ENCODE measurements at regions not wholly inside any gene's neighbourhood (a gene's known extent, or its start where the extent isn't known, plus 50 kb on each side); places are given as distances from the start of the nearest gene placed in this dataset.

DNA sequence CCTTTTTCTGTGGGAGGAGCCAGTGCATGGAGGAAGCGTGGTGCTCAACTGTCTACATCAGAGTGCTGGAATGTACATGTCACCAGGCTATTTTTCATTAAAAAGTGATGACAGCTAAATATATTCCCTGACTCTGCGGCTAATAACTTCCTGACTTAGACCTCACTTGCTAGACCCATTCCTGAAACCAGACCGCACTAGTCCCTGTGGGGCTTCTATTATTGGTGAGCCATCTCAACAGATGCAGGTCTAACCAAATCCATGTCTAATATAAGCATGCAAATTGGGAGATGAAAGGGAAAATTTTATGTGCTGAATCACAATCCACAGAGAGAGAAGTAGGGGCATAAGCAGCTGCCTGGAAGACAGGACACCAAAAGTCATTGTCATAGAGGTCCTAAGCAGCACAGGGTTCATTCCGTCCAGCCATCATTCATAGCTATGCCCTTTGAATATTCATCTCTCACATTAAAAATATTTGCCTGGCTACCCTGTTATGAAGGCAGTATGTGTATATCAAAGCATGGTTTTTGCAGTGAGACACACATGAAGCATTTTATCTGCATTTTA, 110.9 kb upstream of the BLID start:
- DNase-seq (ENCODE audit: low read depth), result no peak
- TF ChIP-seq, protein P1, sequence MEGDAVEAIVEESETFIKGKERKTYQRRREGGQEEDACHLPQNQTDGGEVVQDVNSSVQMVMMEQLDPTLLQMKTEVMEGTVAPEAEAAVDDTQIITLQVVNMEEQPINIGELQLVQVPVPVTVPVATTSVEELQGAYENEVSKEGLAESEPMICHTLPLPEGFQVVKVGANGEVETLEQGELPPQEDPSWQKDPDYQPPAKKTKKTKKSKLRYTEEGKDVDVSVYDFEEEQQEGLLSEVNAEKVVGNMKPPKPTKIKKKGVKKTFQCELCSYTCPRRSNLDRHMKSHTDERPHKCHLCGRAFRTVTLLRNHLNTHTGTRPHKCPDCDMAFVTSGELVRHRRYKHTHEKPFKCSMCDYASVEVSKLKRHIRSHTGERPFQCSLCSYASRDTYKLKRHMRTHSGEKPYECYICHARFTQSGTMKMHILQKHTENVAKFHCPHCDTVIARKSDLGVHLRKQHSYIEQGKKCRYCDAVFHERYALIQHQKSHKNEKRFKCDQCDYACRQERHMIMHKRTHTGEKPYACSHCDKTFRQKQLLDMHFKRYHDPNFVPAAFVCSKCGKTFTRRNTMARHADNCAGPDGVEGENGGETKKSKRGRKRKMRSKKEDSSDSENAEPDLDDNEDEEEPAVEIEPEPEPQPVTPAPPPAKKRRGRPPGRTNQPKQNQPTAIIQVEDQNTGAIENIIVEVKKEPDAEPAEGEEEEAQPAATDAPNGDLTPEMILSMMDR (IDR thresholded peaks at IDR 0.05; ENCODE audit: control insufficient read depth, extremely low read depth, insufficient read depth), result no peak

DNA sequence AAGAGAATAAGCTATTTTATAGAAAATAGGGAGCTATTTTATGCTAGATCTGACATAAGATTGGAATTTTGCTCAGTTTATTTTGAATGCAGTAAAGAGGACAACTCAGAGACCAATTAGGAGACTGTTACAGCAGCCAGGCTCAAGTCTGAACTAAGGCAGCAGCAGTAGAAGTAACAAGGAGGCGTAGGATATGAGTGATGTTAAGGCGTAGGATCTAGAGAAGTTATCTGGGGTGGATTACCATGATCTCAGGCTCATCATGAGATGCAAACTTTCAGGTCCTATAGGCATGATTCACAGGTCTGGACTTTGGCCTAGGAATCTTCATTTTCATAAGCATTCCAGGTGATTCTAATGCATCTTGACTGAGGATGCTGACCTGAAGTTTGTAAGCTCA, 108.9 kb upstream of the BLID start:
- H3K4me3 ChIP-seq (ENCODE audit: low read depth, low read length), result no peak overlapping the region
- TF ChIP-seq, protein P1 (IDR thresholded peaks at IDR 0.05; ENCODE audit: control insufficient read depth, extremely low read depth, insufficient read depth), result no peak
- no peak for DNase-seq (ENCODE audit: low read depth)

More for the DNA sequence above, 110.9 kb upstream of the BLID start:
- H3K4me3 ChIP-seq (ENCODE audit: low read depth, low read length), result no peak overlapping the region

DNA sequence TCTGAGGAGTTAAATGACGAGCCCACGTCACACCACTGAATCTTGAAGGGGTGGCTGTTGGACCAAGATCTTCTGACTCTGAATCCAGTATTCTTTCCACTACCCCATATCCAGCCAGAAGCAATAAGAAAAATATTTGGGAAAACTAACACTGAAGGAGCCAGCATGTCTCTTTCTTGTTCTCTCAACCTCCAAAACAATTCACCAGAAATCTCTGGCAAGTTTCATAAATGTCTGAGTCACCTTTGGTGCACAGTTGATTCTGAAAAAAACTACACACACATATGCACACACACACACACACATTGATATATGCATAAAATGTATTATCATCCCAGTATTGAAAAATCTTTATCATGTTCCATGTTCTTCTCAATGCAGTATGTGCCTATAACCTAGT, 104.3 kb upstream of the BLID start:
- TF ChIP-seq, protein P1 (IDR thresholded peaks at IDR 0.05; ENCODE audit: control insufficient read depth, extremely low read depth, insufficient read depth), result no peak
- H3K4me3 ChIP-seq (ENCODE audit: low read depth, low read length), result no peak overlapping the region
- DNase-seq (ENCODE audit: low read depth), result no peak

DNA sequence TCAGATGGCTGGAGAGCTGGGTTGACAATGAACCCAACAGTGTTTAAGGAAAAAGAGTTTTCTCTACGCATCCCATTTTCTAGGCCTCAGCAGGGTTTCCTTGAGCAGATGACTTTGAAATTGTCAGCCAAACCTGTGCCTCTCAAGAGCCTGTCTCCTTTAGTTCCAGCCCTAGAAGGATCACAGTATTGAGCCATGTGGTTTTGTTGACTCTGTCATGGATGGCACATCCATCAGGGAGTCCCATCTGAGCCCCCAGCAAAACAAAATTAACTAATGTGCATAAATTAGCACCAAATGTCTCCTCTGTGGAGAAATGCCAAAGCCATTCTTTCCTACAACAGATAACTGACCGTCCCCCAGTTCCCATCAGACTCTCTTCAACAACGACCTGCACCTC, 103.8 kb upstream of the BLID start:
- TF ChIP-seq, protein P1 (IDR thresholded peaks at IDR 0.05; ENCODE audit: control insufficient read depth, extremely low read depth, insufficient read depth), result no peak

DNA sequence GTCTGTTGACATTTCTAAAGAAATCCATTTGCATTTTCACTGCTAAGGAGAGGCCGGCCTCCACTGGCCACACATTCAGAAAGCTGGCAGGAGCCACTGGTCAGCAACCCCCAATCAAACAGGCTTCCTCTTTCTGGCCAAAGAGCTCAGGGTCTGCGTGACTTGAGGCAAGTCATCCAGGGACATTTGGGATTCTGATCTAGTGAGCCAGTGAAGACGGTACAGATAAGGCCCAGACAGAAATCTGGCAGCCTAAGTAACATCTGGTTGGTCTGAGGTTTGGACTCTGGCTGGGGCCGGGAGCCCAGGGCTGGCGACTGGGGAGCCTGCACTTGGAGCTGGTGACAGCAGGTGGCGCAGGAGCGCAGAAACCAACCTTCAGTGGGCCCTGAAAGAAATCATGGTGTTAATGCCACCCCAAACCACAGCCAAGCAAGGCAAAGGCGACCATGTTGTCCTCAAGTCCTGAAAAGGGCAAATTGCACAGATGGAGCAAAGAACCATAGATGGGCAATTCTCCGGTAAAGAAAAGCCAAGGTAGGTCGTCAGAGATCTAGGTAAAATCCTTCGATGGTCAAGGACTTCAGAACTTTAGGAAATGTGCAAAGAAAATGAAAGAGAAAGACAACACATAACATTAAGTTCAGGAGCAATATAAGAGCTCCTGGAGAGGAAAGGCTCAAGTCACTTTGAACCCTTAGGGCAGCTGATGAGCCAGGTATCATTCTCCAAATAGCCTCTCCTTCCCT, 99.4 kb upstream of the BLID start:
- no peak for DNase-seq (ENCODE audit: low read depth)
- TF ChIP-seq, protein P1 (IDR thresholded peaks at IDR 0.05; ENCODE audit: control insufficient read depth, extremely low read depth, insufficient read depth), result peak; percentile 79
- H3K4me3 ChIP-seq (ENCODE audit: low read depth, low read length), result no peak overlapping the region

More for the DNA sequence above, 103.8 kb upstream of the BLID start:
- no peak for DNase-seq (ENCODE audit: low read depth)
- H3K4me3 ChIP-seq (ENCODE audit: low read depth, low read length), result no peak overlapping the region

DNA sequence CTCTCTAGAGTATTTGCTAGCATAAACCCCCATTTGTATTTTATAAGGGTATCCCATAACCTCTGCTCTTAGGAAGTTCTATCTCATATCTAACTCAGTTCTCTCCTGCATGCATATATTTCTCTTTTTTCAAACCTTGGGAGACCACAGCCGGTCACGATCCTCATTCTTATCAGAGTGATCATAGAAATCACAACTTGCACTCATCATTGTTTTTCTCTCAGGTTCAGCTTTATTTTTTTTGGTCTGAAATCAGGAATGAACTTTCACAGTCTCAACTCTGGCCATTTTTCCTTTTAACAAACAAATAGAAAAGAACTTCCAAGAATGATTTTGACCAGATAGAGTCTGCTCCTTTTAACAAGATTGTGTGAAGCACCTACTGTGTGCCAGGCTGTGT, 98.6 kb upstream of the BLID start:
- TF ChIP-seq, protein P1 (IDR thresholded peaks at IDR 0.05; ENCODE audit: control insufficient read depth, extremely low read depth, insufficient read depth), result no peak
- H3K4me3 ChIP-seq (ENCODE audit: low read depth, low read length), result no peak overlapping the region
- no peak for DNase-seq (ENCODE audit: low read depth)
